ENCODE measurements at regions not wholly inside any gene's neighbourhood (a gene's known extent, or its start where the extent isn't known, plus 50 kb on each side); places are given as distances from the start of the nearest gene placed in this dataset.
"Not testable (repeated sequence)": the region's sequence is repeated elsewhere in the genome, so short reads cannot be mapped to it uniquely, and the experiment has no call there.

- H4K91ac ChIP-seq (ENCODE audit: insufficient read depth, low read depth, low read length); H3K4me2 ChIP-seq (ENCODE audit: low read depth, low read length); H2BK120ac ChIP-seq (ENCODE audit: low read depth, low read length); H2AFZ ChIP-seq (replicated peaks; ENCODE audit: low read length, poor library complexity); dilution Hi-C loops (cut with HindIII; ENCODE audit: low sequenced_read_pairs, unreplicated experiment); H3K9me3 ChIP-seq (ENCODE audit: control insufficient read depth, insufficient read depth, low read length); H2BK15ac ChIP-seq (ENCODE audit: low read depth, low read length); H3K56ac ChIP-seq (ENCODE audit: extremely low read depth, insufficient read depth, low read length); H3K36me3 ChIP-seq (ENCODE audit: control insufficient read depth, insufficient read depth, low read length); H4K8ac ChIP-seq (ENCODE audit: low read depth in 2 of 2, low read length in 2 of 2); in situ Hi-C loops (cut with MboI; ENCODE audit: low sequenced_read_pairs); H3K79me1 ChIP-seq (ENCODE audit: low read depth in 1 of 2, low read length in 2 of 2); DNase-seq; H2BK20ac ChIP-seq (ENCODE audit: low read depth, low read length); H3K4me3 ChIP-seq (ENCODE audit: insufficient read depth, low read depth, low read length); H3K14ac ChIP-seq (replicated peaks; ENCODE audit: low read depth, low read length); H4K5ac ChIP-seq (ENCODE audit: low read depth, low read length); H3K4me1 ChIP-seq (ENCODE audit: control insufficient read depth, insufficient read depth, low read length); H2AK9ac ChIP-seq (replicated peaks; ENCODE audit: low read depth, low read length, poor library complexity); H3K27me3 ChIP-seq (ENCODE audit: control insufficient read depth, insufficient read depth, low read length); H3K9ac ChIP-seq (ENCODE audit: low read depth, low read length); H2AK5ac ChIP-seq (ENCODE audit: low read depth, low read length); H3K9me1 ChIP-seq (ENCODE audit: insufficient read depth, low read length); H3K4ac ChIP-seq (ENCODE audit: low read depth, low read length); POLR2A ChIA-PET (ENCODE audit: unreplicated experiment); H4K20me1 ChIP-seq (ENCODE audit: insufficient read depth, low read length); H3K18ac ChIP-seq (ENCODE audit: low read depth, low read length); H3K27ac ChIP-seq (ENCODE audit: insufficient read depth, low read length); H3K23ac ChIP-seq (ENCODE audit: low read depth, low read length); BruUV-seq (replicated peaks); H2BK5ac ChIP-seq (ENCODE audit: low read depth, low read length, poor library complexity, severe bottlenecking); CTCF ChIA-PET; intact Hi-C loops (cut with micrococcal nuclease); ATAC-seq (ENCODE audit: low read depth): not testable (repeated sequence)
- no CpG with 5 or more reads among the region's 6 CpGs for WGBS, 2 experiments (ENCODE audit: extremely low coverage in 2 of 2, insufficient read length in 1 of 2)
These were observed 77.8 kb upstream of the THRB start for GRCh38 chr3:24572409-24572808.
